Hepatocyte (in vitro differentiated cells): ENCODE measurements at regions not wholly inside any gene's neighbourhood (a gene's known extent, or its start where the extent isn't known, plus 50 kb on each side); places are given as distances from the start of the nearest gene placed in this dataset.
"Not testable (repeated sequence)": the region's sequence is repeated elsewhere in the genome, so short reads cannot be mapped to it uniquely, and the experiment has no call there.

Source experiments
- DNase-seq: peaks from one replicate; pipeline ENCODE4 v3.0.0-alpha.2; 2016; ENCODE audit warnings: low spot score
- H2AFZ ChIP-seq: fragments of 200-600 bp; sonication (generic); 2 replicates; pipeline ENCODE4 v1.6.0; 2016; ENCODE audit warnings: antibody characterized with exemption, mild to moderate bottlenecking
- H3K27ac ChIP-seq: fragments of 200-600 bp; sonication (generic); 2 replicates; pipeline ENCODE4 v1.5.1; 2016; ENCODE audit warnings: mild to moderate bottlenecking
- H3K27me3 ChIP-seq: fragments of 200-600 bp; sonication (generic); 2 replicates; pipeline ENCODE4 v1.6.1; 2016
- H3K36me3 ChIP-seq: fragments of 200-600 bp; sonication (generic); replicated peaks from 2 replicates; pipeline ENCODE4 v1.5.1; 2016; ENCODE audit warnings: low read depth; ENCODE audit not compliant: insufficient read depth
- H3K4me1 ChIP-seq: fragments of 200-600 bp; sonication (generic); 2 replicates; pipeline ENCODE4 v1.5.1; 2016; ENCODE audit warnings: mild to moderate bottlenecking, moderate library complexity; ENCODE audit not compliant: insufficient read depth
- H3K4me2 ChIP-seq: fragments of 200-600 bp; sonication (generic); 2 replicates; pipeline ENCODE4 v1.6.0; 2016
- H3K4me3 ChIP-seq: fragments of 200-600 bp; sonication (generic); 2 replicates; pipeline ENCODE4 v1.5.1; 2016; ENCODE audit warnings: mild to moderate bottlenecking
- H3K79me2 ChIP-seq: fragments of 200-600 bp; sonication (generic); 2 replicates; pipeline ENCODE4 v1.6.0; 2017; ENCODE audit warnings: mild to moderate bottlenecking
- H3K9me2 ChIP-seq: fragments of 200-600 bp; sonication (generic); replicated peaks from 2 replicates; pipeline ENCODE4 v1.6.0; 2017; ENCODE audit warnings: mild to moderate bottlenecking; ENCODE audit not compliant: insufficient read depth
- H3K9me3 ChIP-seq: fragments of 200-600 bp; sonication (generic); 2 replicates; pipeline ENCODE4 v1.5.1; 2016; ENCODE audit warnings: low read depth, mild to moderate bottlenecking
- H4K20me1 ChIP-seq: fragments of 200-600 bp; sonication (generic); 2 replicates; pipeline ENCODE4 v1.6.0; 2016; ENCODE audit warnings: mild to moderate bottlenecking; ENCODE audit not compliant: insufficient read depth, poor library complexity, severe bottlenecking
- CTCF ChIP-seq: fragments of 200-600 bp; sonication (generic); IDR thresholded peaks from 2 replicates; pipeline ENCODE4 v1.5.1; 2016; ENCODE audit warnings: antibody characterized with exemption, mild to moderate bottlenecking; ENCODE audit not compliant: poor library complexity
- EZH2 ChIP-seq: fragments of 200-600 bp; sonication (generic); IDR thresholded peaks from 2 replicates; pipeline ENCODE4 v1.6.1; 2016; ENCODE audit warnings: antibody characterized with exemption, mild to moderate bottlenecking, borderline replicate concordance
- EZH2phosphoT487 ChIP-seq: fragments of 200-600 bp; sonication (generic); IDR thresholded peaks from one replicate; pipeline ENCODE4 v1.6.1; 2018; ENCODE audit warnings: antibody characterized with exemption, mild to moderate bottlenecking, low read depth, moderate library complexity; ENCODE audit not compliant: unreplicated experiment, severe bottlenecking
- WGBS: methylation state at CpG from one replicate; pipeline ENCODE4 v1.1.6; 2016; ENCODE audit warnings: low lambda C conversion rate; ENCODE audit errors: missing lambda C conversion rate; 5-methylcytosine and 5-hydroxymethylcytosine counted together

GRCh38 chr7:36055207-36055606 lies 97.8 kb upstream of the EEPD1 start:
- Histone ChIP-seq H4K20me1 (no peaks in the 10 kb centered on the region), H3K27ac (no peak overlapping the region), H3K4me3 (no peak overlapping the region), H3K9me3 (no peaks in the 10 kb centered on the region), H3K9me2 (no peaks in the 10 kb centered on the region), H3K27me3 (no peaks in the 10 kb centered on the region), H3K79me2 (no peaks in the 10 kb centered on the region), H3K4me2 (no peak overlapping the region), H3K36me3 (no peaks in the 10 kb centered on the region), H3K4me1 (no peaks in the 10 kb centered on the region), H2AFZ (no peak overlapping the region)
- 93% methylated on average over 4 of the region's 4 CpGs for WGBS
- TF ChIP-seq EZH2phosphoT487 (no peak), CTCF (no peak), EZH2 (no peak)
- DNase-seq, result no peak

- no peak overlapping the region for H2AFZ ChIP-seq
- H3K4me2 ChIP-seq, result no peak overlapping the region
- no peaks in the 10 kb centered on the region for H3K27me3 ChIP-seq
- no peaks in the 10 kb centered on the region for H3K4me1 ChIP-seq
- no peaks in the 10 kb centered on the region for H3K9me2 ChIP-seq
- H3K36me3 ChIP-seq, result no peaks in the 10 kb centered on the region
- no peaks in the 10 kb centered on the region for H3K79me2 ChIP-seq
- H3K4me3 ChIP-seq, result no peak overlapping the region
- no peak for TF ChIP-seq CTCF
- TF ChIP-seq EZH2phosphoT487, result no peak
- TF ChIP-seq EZH2, result no peak
- no peak overlapping the region for H3K27ac ChIP-seq
- no peak for DNase-seq
- WGBS, result 92% methylated on average over 4 of the region's 4 CpGs
- H3K9me3 ChIP-seq, result no peaks in the 10 kb centered on the region
- H4K20me1 ChIP-seq, result no peaks in the 10 kb centered on the region
Observed at GRCh38 chr7:36057323-36057722, 95.7 kb upstream of the EEPD1 start.

GRCh38 chr7:36058020-36058592 lies 94.9 kb upstream of the EEPD1 start:
- Histone ChIP-seq H3K79me2 (no peaks in the 10 kb centered on the region), H2AFZ (no peak overlapping the region), H3K9me2 (no peaks in the 10 kb centered on the region), H3K36me3 (no peaks in the 10 kb centered on the region), H3K27me3 (no peaks in the 10 kb centered on the region), H3K27ac (no peak overlapping the region), H3K4me2 (no peak overlapping the region), H3K4me3 (no peak overlapping the region), H4K20me1 (no peaks in the 10 kb centered on the region), H3K9me3 (no peaks in the 10 kb centered on the region), H3K4me1 (no peaks in the 10 kb centered on the region)
- WGBS, result 86% methylated on average over 9 of the region's 9 CpGs
- DNase-seq, result no peak
- TF ChIP-seq EZH2 (no peak), EZH2phosphoT487 (no peak), CTCF (no peak)

GRCh38 chr7:36060388-36060787 lies 92.7 kb upstream of the EEPD1 start:
- not testable (repeated sequence) for H3K4me1 ChIP-seq, H3K9me3 ChIP-seq, H3K4me2 ChIP-seq, H2AFZ ChIP-seq, H4K20me1 ChIP-seq, H3K4me3 ChIP-seq, H3K27me3 ChIP-seq, H3K79me2 ChIP-seq, DNase-seq, H3K9me2 ChIP-seq, H3K27ac ChIP-seq, H3K36me3 ChIP-seq
- 93% methylated on average over 11 of the region's 11 CpGs for WGBS
